Activated CD4-positive, alpha-beta memory T cell treated with anti-CD3 and anti-CD28 coated beads, Interleukin-2, amount 10 ng/mL, durations not matched to agents 7 days and 5 days (primary cell): ENCODE measurements at regions not wholly inside any gene's neighbourhood (a gene's known extent, or its start where the extent isn't known, plus 50 kb on each side); places are given as distances from the start of the nearest gene placed in this dataset.

ENCODE experiments used
- CTCF ChIA-PET: fragments of 350-600 bp; sonication (Branson Sonifier 250); formaldehyde crosslinking; loops from one replicate; lab custom pipeline; 2021; ENCODE audit warnings: antibody characterized with exemption, inconsistent platforms; lab: Charles Lee
- POLR2A ChIA-PET: fragments of 350-600 bp; sonication (Branson Sonifier 250); formaldehyde crosslinking; loops from one replicate; lab custom pipeline; 2021; ENCODE audit warnings: antibody characterized with exemption; lab: Charles Lee
- DNase-seq: peaks from one replicate; pipeline ENCODE4 v3.0.0-alpha.2; 2020
- H3K27ac Mint-ChIP-seq: one replicate; pipeline ENCODE4 v1.8.0; 2021; ENCODE audit warnings: mild to moderate bottlenecking, mixed read lengths
- H3K27me3 Mint-ChIP-seq: one replicate; pipeline ENCODE4 v1.8.0; 2021; ENCODE audit warnings: mixed read lengths
- H3K36me3 Mint-ChIP-seq: one replicate; pipeline ENCODE4 v1.8.0; 2021; ENCODE audit warnings: low read depth, mixed read lengths
- H3K4me1 Mint-ChIP-seq: one replicate; pipeline ENCODE4 v1.8.0; 2021; ENCODE audit warnings: mixed read lengths
- H3K4me3 Mint-ChIP-seq: one replicate; pipeline ENCODE4 v1.8.0; 2021; ENCODE audit warnings: mild to moderate bottlenecking, mixed read lengths
- H3K9me3 Mint-ChIP-seq: one replicate; pipeline ENCODE4 v1.8.0; 2021; ENCODE audit warnings: mixed read lengths

DNA sequence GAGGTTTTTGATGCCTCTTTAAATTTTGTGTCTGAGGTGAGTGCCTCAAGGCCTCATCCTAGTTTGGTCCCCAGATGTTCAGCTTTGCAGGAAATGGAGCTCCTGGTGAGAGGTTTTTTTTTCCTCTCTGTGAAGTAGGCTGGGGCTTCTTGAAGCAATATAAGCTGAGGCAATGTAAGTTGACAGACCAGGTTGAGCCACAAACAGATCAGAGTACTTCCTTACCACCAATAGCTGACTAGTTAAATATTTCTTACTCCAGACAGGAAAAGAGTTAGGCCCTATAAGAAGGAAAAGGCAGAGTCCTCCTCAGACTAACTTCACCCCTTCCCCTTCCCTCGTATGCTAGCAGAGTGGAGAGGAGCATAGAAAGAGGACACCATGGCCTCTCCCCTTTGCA, 341.0 kb downstream of the LMO4 start:
- peaks cover 2% of the 10 kb centered on the region for H3K9me3 Mint-ChIP-seq
- POLR2A ChIA-PET: no interaction called here
- no peak for DNase-seq

DNA sequence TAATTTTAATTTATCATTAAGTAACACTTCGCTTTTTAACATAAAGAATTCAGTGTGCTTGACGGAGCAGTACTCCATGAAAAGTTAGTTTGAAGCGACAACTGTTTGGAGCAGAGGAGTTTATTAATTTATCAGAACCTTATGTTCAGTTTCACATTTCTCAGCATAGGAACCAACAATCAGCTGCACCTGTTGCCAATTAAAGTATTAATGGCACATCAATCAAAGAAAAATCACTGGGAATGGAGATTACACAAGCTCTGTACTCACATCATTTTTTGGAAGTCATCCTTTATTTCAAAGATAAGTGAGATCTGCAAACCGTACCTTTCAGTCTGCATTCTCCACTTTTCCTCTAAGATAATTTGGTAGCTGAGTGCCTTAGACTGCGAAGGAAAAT, 344.6 kb downstream of the LMO4 start:
- ChIA-PET POLR2A (no interaction called here), CTCF (no interaction called here)
- Mint-ChIP-seq H3K27ac (no peak overlapping the region), H3K9me3 (peaks cover 2% of the 10 kb centered on the region), H3K27me3 (no peaks in the 10 kb centered on the region), H3K4me1 (no peaks in the 10 kb centered on the region), H3K36me3 (no peaks in the 10 kb centered on the region), H3K4me3 (no peak overlapping the region)
- no peak for DNase-seq

More for the DNA sequence above, 341.0 kb downstream of the LMO4 start:
- CTCF ChIA-PET: no interaction called here
- no peaks in the 10 kb centered on the region for H3K27me3 Mint-ChIP-seq
- no peak overlapping the region for H3K4me3 Mint-ChIP-seq
- no peak overlapping the region for H3K27ac Mint-ChIP-seq
- no peaks in the 10 kb centered on the region for H3K36me3 Mint-ChIP-seq
- no peaks in the 10 kb centered on the region for H3K4me1 Mint-ChIP-seq

DNA sequence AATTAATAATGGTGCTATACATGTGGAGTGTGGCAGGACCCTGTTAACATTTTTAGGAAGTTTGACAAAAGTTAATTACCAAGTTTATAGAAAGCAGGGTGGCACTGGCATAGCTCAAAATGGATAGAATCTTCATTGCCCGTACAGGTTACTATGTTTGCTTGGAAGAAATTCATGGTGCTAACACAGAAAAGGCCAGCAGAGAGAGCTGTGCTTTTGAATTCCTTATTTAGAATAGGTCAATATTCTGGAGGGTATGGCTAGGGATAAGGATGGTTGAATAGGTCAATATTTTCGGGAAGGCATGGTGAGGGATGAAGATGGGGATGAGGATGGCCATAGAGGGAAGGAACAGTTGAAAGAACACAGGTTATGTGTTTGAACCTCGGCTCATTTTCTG, 345.1 kb downstream of the LMO4 start:
- Mint-ChIP-seq H3K36me3 (no peaks in the 10 kb centered on the region), H3K27ac (no peak overlapping the region), H3K4me3 (no peak overlapping the region), H3K9me3 (peaks cover 2% of the 10 kb centered on the region), H3K27me3 (no peaks in the 10 kb centered on the region), H3K4me1 (no peaks in the 10 kb centered on the region)
- CTCF ChIA-PET: no interaction called here
- no peak for DNase-seq
- POLR2A ChIA-PET: no interaction called here

DNA sequence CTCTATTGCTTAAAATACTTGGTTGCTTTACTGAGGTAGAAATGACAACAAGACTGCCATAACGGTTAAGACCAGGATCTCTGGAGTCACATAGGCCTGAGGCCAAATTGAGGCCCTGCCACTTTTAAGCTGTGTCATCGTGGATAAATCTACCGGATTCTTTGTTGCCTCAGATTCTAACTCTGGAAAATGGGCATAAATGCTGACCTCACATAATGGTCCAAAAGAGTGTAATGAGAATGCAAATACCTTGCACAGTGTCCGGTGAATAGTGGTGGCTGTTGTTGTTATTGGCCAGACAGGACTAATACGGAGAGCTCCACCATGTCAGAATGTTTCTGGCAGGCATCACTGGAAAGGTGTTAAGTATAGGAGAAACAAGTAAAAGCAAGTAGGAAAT, 346.1 kb downstream of the LMO4 start:
- Mint-ChIP-seq H3K4me1 (no peaks in the 10 kb centered on the region), H3K9me3 (peaks cover 2% of the 10 kb centered on the region), H3K27me3 (no peaks in the 10 kb centered on the region), H3K36me3 (no peaks in the 10 kb centered on the region), H3K4me3 (no peak overlapping the region), H3K27ac (no peak overlapping the region)
- ChIA-PET POLR2A (no interaction called here), CTCF (no interaction called here)
- DNase-seq: no peak

DNA sequence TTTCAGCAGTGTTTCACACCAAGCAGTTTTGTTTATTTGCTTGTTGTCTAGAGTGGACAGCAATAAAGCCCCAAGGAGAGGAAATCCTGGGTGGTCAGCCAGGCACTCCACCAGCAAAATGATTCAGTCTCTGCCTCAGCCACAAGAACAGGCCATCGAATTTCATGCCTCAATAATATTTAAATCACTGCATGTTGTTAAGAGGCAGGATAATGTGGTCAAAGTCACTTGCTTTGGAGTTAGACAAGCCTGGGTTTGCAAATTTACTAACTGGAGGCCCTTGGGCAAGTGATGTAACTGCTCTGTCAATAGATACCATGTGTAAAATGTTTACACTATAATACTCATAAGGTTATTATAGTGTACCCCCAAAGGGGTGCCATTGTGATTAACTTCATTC, 349.6 kb downstream of the LMO4 start:
- H3K9me3 Mint-ChIP-seq: no peaks in the 10 kb centered on the region
- DNase-seq: no peak
- no peaks in the 10 kb centered on the region for H3K27me3 Mint-ChIP-seq
- no peak overlapping the region for H3K4me3 Mint-ChIP-seq
- H3K36me3 Mint-ChIP-seq: no peaks in the 10 kb centered on the region
- H3K4me1 Mint-ChIP-seq: no peaks in the 10 kb centered on the region
- ChIA-PET CTCF (no interaction called here), POLR2A (no interaction called here)
- H3K27ac Mint-ChIP-seq: no peak overlapping the region

DNA sequence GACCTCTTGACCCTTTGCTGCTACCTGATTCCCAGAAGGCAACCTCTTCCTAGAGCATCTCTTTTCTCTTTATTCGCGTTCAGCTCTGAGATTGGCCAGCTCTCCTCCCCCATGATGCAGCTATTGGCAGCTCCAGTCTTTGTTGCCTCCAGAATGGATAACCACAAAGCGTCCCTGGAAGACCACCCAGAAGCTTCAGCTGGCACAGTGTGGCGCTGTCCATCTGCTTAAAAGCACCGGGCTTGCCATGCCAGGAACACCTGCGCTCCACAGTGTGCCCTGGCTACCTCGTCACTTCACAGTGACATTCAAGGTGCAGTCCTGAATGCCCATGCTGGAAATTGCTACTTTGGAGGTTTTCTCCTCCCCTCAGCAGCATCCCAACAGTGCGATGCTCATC, 353.9 kb downstream of the LMO4 start:
- Mint-ChIP-seq H3K4me3 (no peak overlapping the region), H3K27ac (no peak overlapping the region), H3K36me3 (no peaks in the 10 kb centered on the region), H3K4me1 (no peaks in the 10 kb centered on the region), H3K9me3 (no peaks in the 10 kb centered on the region), H3K27me3 (peaks cover 2% of the 10 kb centered on the region)
- CTCF ChIA-PET: no interaction called here
- no peak for DNase-seq
- POLR2A ChIA-PET: no interaction called here

DNA sequence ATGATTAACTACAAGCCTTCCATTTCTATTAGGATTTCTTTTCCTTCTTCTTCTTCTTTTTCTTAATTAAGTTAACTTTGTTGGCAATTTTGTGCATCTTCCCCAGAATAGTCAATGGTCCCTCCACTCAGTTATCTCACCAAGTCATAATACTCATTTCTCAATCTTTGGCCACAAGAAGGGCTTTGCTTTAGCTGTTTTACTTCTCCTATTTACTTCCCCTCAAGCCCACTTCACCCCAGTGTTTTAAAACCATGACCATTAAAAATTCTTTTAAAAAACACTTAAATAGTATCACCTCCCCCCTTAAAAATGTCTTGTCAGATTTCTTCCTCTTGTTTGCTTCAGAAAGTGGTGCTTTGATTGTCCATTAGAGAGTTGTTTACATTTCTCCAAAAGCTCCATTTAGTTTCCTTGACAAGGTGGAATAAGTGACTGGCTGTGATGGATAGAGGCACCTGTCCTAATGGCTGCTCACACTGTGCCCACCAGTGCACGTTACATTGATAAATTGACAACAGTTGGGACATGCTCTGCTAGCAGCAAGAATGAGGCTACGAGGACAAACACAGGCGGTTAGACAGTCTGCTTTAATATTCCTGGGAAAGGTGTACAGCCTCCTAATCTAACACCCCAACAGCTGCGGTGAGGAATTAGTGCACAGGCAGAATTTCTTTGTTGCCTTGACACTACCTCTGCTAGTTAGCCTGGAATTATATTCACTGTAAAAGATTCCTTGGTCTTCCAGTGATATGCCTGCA, 354.7 kb downstream of the LMO4 start:
- Mint-ChIP-seq H3K9me3 (no peaks in the 10 kb centered on the region), H3K36me3 (no peaks in the 10 kb centered on the region), H3K4me1 (no peaks in the 10 kb centered on the region)

DNA sequence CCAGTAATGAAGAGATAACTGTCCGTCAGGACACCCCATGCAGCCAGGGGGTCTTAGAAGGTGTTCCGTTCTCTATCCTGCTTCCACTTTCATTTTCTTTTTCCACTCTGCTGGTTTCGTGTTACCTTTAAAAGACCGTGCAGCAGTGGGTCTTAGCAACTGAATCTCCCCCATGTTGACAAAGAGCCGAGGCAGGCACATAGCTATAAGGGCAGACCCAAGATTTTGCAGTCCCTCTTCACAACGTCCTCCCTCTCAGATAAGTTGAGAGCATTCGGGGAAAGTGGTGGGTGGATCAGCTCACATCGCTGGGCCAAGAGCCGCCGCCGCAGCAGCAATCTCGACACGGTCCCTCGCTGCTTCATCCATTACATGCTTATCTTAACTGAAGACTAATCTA, 355.5 kb downstream of the LMO4 start:
- POLR2A ChIA-PET: no interaction called here
- DNase-seq: no peak

More for the DNA sequence above, 354.7 kb downstream of the LMO4 start:
- ChIA-PET CTCF (no interaction called here), POLR2A (no interaction called here)
- Mint-ChIP-seq H3K27ac (no peak overlapping the region), H3K27me3 (peaks cover 4% of the 10 kb centered on the region), H3K4me3 (no peak overlapping the region)
- DNase-seq: no peak

DNA sequence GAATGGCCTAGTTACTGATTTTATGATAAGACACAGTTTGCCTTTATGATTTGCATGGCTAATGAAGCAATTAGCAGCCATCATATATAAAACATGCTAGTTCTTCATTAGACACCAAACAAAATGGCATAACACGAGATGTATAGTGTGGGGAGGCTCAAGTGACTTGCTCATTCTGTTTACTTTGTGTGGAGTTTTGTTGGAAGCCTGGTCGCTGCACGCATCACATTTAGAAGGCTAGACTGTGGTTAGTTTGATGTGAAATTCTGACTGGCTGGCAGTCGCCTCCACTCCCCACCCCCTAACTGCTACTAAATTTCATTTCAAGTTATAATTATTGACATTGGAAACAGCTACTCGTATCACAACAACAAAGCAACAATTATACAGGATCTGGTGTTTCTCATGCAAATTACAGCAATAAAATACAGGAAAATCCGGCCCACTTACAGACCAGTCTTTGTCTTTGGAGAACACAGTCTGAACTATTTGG, 356.1 kb downstream of the LMO4 start:
- DNase-seq: no peak
- Mint-ChIP-seq H3K9me3 (no peaks in the 10 kb centered on the region), H3K4me3 (peak overlapping the region; percentile 65), H3K27ac (no peak overlapping the region), H3K36me3 (no peaks in the 10 kb centered on the region), H3K27me3 (peaks cover 4% of the 10 kb centered on the region), H3K4me1 (no peaks in the 10 kb centered on the region)
- ChIA-PET CTCF (no interaction called here), POLR2A (no interaction called here)

More for the DNA sequence above, 355.5 kb downstream of the LMO4 start:
- H3K36me3 Mint-ChIP-seq: no peaks in the 10 kb centered on the region
- peak overlapping the region; percentile 65 for H3K4me3 Mint-ChIP-seq
- CTCF ChIA-PET: interaction anchor here (0.6 kb wide), 1 partner anchor 270 kb away, joined by 3 read pairs; no protein-coding TSS in a partner anchor
- H3K27me3 Mint-ChIP-seq: peaks cover 4% of the 10 kb centered on the region
- H3K27ac Mint-ChIP-seq: peak overlapping the region; percentile 42
- H3K9me3 Mint-ChIP-seq: no peaks in the 10 kb centered on the region
- H3K4me1 Mint-ChIP-seq: no peaks in the 10 kb centered on the region

DNA sequence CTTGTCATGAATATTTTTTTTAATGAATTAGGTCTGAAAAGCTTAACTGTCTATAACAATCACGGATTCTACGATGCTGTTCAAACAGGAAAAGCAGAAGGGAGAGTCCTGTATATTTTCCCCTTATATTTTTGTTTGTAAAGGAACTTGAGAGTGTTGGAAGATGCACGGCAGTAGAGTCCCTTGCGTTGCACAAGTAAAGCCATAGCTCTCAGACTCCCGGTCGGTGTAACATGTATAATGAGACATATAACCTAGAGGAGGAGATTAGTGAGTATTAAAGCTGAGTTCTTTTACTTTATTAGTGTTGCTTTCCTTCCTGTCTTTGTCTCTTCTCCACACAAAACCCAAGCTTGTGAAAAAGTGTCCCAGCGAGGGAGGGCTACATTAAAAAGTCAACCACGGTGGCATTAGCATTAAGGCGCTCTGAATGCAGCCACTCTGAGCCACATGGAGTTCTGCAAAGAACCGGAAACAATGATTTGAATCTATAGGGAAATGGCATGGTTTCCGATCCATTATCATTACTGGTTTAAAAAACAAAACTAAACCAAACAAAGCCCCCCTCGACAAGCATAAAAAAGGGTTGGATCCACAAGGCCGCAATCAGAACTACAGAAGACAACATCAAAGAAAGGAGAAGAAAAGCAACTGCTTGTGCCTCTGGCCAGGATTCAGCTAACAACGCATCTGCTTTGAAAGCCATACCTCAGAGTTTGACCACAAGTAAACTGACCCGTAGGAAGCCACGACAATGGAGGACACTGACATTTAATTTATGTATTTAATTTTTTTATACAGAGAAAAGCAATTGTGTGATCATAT, 356.8 kb downstream of the LMO4 start:
- ChIA-PET POLR2A (no interaction called here), CTCF (no interaction called here)
- Mint-ChIP-seq H3K27ac (no peak overlapping the region), H3K36me3 (no peaks in the 10 kb centered on the region), H3K9me3 (no peaks in the 10 kb centered on the region), H3K27me3 (peaks cover 4% of the 10 kb centered on the region), H3K4me3 (no peak overlapping the region), H3K4me1 (no peaks in the 10 kb centered on the region)
- DNase-seq: no peak

DNA sequence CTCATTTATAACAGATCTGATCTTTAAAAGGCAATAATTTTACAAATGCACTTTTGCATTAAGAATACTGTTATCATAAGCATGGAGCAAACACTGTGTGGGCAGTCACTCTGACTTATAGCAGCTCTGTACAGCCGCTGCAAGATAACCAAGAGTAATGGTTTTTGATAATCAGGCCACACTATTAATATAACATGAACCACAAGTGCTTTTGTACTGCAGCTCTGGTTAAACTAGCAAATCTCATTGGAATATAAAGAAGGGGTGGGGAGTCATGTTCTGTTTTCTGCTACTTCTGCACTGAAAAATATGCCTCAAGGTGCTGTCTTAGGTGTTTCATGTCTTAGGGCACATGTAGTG, 357.4 kb downstream of the LMO4 start:
- Mint-ChIP-seq H3K4me3 (no peak overlapping the region), H3K36me3 (no peaks in the 10 kb centered on the region), H3K27me3 (peaks cover 5% of the 10 kb centered on the region), H3K9me3 (no peaks in the 10 kb centered on the region), H3K27ac (no peak overlapping the region), H3K4me1 (no peaks in the 10 kb centered on the region)
- DNase-seq: no peak
- CTCF ChIA-PET: no interaction called here
- POLR2A ChIA-PET: no interaction called here

DNA sequence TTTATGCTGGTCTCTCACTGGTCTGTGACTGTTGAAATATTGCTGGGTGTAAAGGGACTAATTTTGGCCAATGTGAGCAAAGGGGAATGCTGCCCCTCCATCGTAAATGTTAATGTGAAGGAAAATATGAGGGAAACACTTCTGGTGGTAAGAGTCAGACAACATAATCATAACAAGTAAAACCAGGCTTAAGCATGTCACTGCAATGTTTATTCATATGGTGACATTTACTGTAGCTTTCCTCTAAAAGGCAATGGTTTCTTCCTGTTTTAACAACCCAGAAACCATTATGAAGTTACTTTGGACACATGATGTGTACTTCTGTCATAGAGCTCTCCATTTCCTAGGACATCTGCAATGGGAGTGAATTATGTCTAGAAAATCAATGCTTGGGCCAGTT, 358.0 kb downstream of the LMO4 start:
- H3K27ac Mint-ChIP-seq: no peak overlapping the region
- H3K9me3 Mint-ChIP-seq: no peaks in the 10 kb centered on the region
- ChIA-PET POLR2A (no interaction called here), CTCF (no interaction called here)
- H3K4me3 Mint-ChIP-seq: no peak overlapping the region
- no peaks in the 10 kb centered on the region for H3K4me1 Mint-ChIP-seq
- DNase-seq: no peak
- no peaks in the 10 kb centered on the region for H3K36me3 Mint-ChIP-seq
- H3K27me3 Mint-ChIP-seq: peaks cover 5% of the 10 kb centered on the region

DNA sequence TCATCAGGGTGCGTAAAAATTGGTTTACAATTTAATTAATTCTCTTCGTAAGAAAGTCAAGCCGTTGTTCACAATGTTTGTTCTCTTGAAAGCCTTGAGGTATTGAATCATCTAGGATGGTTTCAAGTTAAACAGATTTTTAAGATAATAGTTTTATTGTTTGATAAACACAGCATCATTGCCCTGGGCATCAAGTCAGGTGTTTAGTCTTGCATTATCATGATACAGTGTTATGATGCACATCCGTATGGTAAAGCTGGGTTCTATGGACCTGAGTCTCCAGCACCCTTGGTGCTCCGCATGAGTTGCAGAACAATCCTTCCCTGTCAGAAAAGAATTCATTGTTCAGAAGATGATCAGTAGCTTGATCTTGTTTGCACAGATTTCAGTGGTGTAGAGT, 359.5 kb downstream of the LMO4 start:
- POLR2A ChIA-PET: no interaction called here
- CTCF ChIA-PET: no interaction called here
- H3K36me3 Mint-ChIP-seq: no peaks in the 10 kb centered on the region

More for the DNA sequence above, 359.5 kb downstream of the LMO4 start:
- Mint-ChIP-seq H3K9me3 (no peaks in the 10 kb centered on the region), H3K4me1 (no peaks in the 10 kb centered on the region), H3K4me3 (no peak overlapping the region), H3K27me3 (peaks cover 5% of the 10 kb centered on the region), H3K27ac (no peak overlapping the region)
- no peak for DNase-seq
